ENCODE measurements at regions not wholly inside any gene's neighbourhood (a gene's known extent, or its start where the extent isn't known, plus 50 kb on each side); places are given as distances from the start of the nearest gene placed in this dataset.

GRCh38 chr3:166125179-166125578 lies 288.0 kb upstream of the BCHE start:
- no peak for TF ChIP-seq CTCF (IDR thresholded peaks at IDR 0.05)

- no peak for TF ChIP-seq CTCF (IDR thresholded peaks at IDR 0.05)
These were observed 286.4 kb upstream of the BCHE start for GRCh38 chr3:166123576-166123975.

- no peak for TF ChIP-seq CTCF (IDR thresholded peaks at IDR 0.05)
These were observed 285.9 kb upstream of the BCHE start for GRCh38 chr3:166123088-166123487.

GRCh38 chr3:166118049-166118448 lies 280.8 kb upstream of the BCHE start:
- TF ChIP-seq CTCF (IDR thresholded peaks at IDR 0.05), result no peak

- TF ChIP-seq CTCF (IDR thresholded peaks at IDR 0.05), result no peak
These were observed 277.2 kb upstream of the BCHE start for GRCh38 chr3:166114448-166114847.

GRCh38 chr3:166111562-166111961 lies 274.3 kb upstream of the BCHE start:
- no peak for TF ChIP-seq CTCF (IDR thresholded peaks at IDR 0.05)

GRCh38 chr3:166110102-166110501 lies 272.9 kb upstream of the BCHE start:
- TF ChIP-seq CTCF (IDR thresholded peaks at IDR 0.05), result no peak

GRCh38 chr3:166104938-166105337 lies 267.7 kb upstream of the BCHE start:
- no peak for TF ChIP-seq CTCF (IDR thresholded peaks at IDR 0.05)

Data from LNCAP (cell line).